ENCODE measurements at regions not wholly inside any gene's neighbourhood (a gene's known extent, or its start where the extent isn't known, plus 50 kb on each side); places are given as distances from the start of the nearest gene placed in this dataset.

- no peaks in the 10 kb centered on the region for H3K27me3 ChIP-seq
- no peaks in the 10 kb centered on the region for H3K36me3 ChIP-seq
- H3K4me3 ChIP-seq, result no peak overlapping the region
- no peaks in the 10 kb centered on the region for H3K9me3 ChIP-seq
- no peak for DNase-seq
Observed at GRCh38 chr7:156004265-156005201, 192.3 kb upstream of the SHH start.

GRCh38 chr7:156003220-156004162 is 191.2 kb upstream of the SHH start:
- H3K36me3 ChIP-seq, result no peaks in the 10 kb centered on the region
- H3K4me3 ChIP-seq, result no peak overlapping the region
- DNase-seq, result no peak
- no peaks in the 10 kb centered on the region for H3K27me3 ChIP-seq
- no peaks in the 10 kb centered on the region for H3K9me3 ChIP-seq

DNA sequence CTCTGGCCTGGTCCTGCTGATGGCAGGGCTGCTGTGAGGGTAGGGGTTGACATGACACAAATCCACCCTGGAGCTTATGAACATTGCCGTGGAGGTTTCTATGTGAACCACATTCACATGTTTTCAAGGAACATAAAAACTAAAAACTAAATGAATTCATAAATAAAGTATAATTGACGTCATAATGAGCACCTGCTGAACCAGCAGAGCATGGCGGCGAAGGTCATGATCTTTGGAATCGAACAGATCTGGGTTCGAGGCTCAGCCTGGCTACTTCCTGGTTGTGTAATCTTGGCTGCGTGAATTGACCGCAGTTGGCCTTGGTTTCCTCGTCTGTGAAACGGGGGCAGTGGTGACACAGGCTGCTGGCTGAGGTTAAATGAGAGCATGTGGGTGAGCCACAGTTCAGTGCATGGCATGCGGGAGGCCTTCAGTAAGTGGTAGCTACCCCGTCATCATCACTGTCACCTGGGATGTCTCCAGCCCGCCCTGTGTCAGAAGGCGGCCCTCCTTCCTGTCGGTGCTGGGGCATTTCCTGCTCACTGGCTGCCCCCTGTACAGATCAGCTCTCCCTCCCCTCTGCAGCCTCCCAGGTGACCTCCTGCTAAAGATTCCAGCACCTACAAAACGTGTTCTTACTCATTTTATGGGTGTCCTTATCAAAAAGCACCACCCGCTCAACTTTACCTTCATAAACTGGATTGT is 190.3 kb upstream of the SHH start:
- no peak for DNase-seq
- no peak overlapping the region for H3K4me3 ChIP-seq
- no peaks in the 10 kb centered on the region for H3K9me3 ChIP-seq
- no peaks in the 10 kb centered on the region for H3K27me3 ChIP-seq
- H3K36me3 ChIP-seq, result no peaks in the 10 kb centered on the region

DNA sequence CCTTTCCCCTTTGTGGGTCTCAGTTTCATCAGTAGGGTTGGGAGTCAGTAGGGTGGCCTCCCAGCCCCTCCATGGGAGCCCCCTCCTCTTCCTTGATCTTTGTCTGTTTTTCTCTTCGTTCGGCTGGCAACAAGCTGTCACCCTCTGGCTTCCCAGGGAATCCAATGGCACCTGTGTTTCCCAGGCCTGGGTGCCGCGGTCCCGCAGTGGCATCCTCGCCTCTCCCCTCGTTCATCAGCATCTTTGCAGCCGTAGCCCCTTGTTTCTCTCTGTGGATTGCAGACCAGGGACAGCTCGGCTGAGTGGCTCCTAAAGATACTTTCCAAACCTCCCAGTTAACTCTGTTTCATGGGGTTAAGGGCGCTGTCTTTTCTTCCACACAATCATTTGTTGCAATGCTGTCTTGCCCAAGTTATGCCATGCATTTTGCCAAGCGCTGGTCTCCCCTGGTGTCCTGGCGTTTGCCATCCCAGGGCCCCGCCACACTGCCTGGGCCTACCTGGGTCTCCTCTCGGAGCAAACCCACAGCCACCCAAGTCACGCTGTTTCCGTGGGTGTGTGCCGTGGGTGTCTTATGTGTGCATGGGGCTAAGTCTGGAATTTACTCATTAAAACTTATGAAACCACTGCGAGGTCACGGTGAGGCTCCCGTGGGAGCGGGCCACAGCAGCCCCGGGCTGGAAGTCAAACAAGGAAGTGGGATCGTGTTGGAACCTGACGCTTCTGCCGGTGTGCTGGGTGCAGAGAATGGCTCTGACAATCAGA is 189.4 kb upstream of the SHH start:
- Histone ChIP-seq H3K27me3 (no peaks in the 10 kb centered on the region), H3K36me3 (no peaks in the 10 kb centered on the region), H3K4me3 (no peak overlapping the region), H3K9me3 (no peaks in the 10 kb centered on the region)
- DNase-seq, result no peak

GRCh38 chr7:156000601-156001396 is 188.5 kb upstream of the SHH start:
- no peaks in the 10 kb centered on the region for H3K27me3 ChIP-seq
- H3K9me3 ChIP-seq, result no peaks in the 10 kb centered on the region
- no peak for DNase-seq
- H3K4me3 ChIP-seq, result no peak overlapping the region
- H3K36me3 ChIP-seq, result no peaks in the 10 kb centered on the region

GRCh38 chr7:155999631-156000489 is 187.6 kb upstream of the SHH start:
- Histone ChIP-seq H3K9me3 (no peaks in the 10 kb centered on the region), H3K36me3 (no peaks in the 10 kb centered on the region), H3K27me3 (no peaks in the 10 kb centered on the region), H3K4me3 (no peak overlapping the region)
- no peak for DNase-seq

DNA sequence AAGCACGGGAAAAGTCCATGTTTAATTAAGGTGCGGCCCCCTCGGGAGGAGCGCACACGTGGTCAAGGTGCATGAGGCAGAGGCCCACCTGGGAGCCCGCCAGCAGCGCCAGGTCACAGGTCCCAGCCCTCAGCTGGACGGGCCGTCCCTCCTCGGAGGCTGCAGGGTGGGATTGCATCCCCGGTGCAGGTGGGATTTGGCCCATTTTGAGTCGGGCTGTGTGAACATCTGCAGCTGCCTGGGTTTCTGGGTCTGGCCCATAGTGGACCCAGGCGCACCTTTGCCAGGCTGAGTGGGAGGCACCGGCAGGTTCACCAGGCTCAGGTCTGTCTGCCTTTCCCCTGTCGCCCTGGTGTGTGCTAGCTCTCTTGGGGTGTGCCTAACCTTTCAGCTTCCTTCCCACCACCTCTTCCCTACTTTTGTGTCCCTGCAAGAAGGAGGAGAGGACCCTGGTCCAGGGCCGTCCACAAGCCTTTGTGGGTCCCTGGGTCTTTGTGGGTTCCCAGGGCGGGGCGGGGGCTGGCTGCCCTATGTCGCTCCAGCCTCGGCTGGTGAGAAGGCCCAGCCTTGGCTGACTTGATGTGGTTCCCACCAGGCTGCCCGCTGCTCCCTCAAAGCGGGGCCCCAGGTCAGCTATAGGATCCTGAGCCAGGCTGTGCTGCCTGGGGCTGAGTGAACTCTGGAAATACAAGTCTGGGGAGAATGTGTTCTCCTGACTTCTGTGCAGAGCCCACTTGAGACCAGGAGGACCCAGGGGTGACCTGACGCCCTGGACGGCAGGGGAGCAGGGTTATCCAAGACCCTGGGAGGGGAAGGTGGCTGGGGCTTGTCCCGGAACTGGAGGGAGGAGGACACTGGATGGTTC is 186.7 kb upstream of the SHH start:
- H3K36me3 ChIP-seq, result no peaks in the 10 kb centered on the region
- no peaks in the 10 kb centered on the region for H3K27me3 ChIP-seq
- DNase-seq, result no peak
- no peak overlapping the region for H3K4me3 ChIP-seq
- H3K9me3 ChIP-seq, result no peaks in the 10 kb centered on the region

DNA sequence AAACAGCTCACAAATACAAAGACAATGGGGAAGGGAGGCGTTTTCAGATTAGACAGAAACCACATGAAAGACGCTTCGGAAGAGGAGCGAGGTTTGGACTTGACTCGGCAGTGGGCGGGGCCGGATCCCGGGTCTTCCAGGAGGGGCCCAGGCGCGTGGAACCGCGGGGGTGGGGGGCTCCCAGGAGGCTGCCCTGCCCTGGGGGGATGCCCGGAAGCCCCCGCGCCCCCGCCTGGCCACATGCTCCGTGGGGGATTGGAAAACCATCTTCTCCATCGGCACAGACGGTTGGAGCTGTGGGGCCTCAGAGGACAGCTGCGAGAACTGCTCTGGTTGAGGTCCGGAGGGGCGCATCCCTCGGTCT is 186.0 kb upstream of the SHH start:
- Histone ChIP-seq H3K9me3 (no peaks in the 10 kb centered on the region), H3K27me3 (no peaks in the 10 kb centered on the region), H3K4me3 (no peak overlapping the region), H3K36me3 (no peaks in the 10 kb centered on the region)
- DNase-seq, result no peak

DNA sequence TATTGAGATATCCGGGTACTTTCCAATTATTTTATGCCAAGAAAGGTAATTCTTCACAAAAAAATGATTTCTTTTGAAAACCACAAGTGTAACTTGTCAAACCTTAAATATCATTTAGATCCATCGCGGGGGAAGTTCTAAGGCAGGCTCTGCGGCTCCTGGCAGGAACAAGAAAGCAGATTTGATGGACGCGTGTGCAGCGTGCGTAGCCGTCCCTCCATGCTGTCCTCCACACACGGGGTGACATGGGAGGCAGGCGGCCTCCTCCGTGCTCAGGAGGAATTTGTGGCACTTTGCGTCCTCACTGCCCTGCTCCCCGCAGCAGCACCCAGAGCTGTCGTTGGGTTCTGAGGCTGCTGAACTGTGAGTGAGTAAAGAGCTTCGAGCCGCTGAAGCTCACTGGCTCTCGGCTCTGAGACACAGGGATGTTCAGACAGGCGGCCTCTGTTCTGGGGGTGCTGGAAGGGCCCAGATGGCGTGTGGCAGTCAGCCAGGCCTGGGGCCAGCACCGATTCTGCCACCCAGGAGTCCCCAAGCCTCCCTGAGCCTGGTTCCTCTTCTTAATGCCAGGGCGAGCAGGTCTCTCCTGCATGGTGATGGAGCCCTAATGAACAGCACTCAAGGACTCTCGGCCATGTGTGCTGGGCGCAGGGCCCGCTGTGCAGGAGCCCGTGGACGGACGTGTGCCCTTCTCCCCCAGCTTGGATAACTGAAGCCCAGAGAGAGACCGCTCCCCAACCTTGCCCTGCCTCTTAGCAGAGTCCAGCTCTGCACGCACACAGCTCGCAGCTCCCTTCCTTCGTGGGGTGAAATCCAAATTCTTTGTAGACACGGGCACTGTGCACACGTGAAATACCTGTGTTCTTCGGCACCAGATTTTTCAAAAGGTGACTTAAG is 185.4 kb upstream of the SHH start:
- Histone ChIP-seq H3K9me3 (no peaks in the 10 kb centered on the region), H3K4me3 (no peak overlapping the region), H3K36me3 (no peaks in the 10 kb centered on the region), H3K27me3 (no peaks in the 10 kb centered on the region)
- DNase-seq, result no peak

- DNase-seq, result no peak
- Histone ChIP-seq H3K27me3 (no peaks in the 10 kb centered on the region), H3K9me3 (no peaks in the 10 kb centered on the region), H3K36me3 (no peaks in the 10 kb centered on the region), H3K4me3 (no peak overlapping the region)
Observed at GRCh38 chr7:155996718-155997280, 184.5 kb upstream of the SHH start.

- Histone ChIP-seq H3K9me3 (no peaks in the 10 kb centered on the region), H3K4me3 (no peak overlapping the region), H3K27me3 (no peaks in the 10 kb centered on the region), H3K36me3 (no peaks in the 10 kb centered on the region)
- no peak for DNase-seq
Observed at GRCh38 chr7:155995183-155995612, 182.9 kb upstream of the SHH start.

DNA sequence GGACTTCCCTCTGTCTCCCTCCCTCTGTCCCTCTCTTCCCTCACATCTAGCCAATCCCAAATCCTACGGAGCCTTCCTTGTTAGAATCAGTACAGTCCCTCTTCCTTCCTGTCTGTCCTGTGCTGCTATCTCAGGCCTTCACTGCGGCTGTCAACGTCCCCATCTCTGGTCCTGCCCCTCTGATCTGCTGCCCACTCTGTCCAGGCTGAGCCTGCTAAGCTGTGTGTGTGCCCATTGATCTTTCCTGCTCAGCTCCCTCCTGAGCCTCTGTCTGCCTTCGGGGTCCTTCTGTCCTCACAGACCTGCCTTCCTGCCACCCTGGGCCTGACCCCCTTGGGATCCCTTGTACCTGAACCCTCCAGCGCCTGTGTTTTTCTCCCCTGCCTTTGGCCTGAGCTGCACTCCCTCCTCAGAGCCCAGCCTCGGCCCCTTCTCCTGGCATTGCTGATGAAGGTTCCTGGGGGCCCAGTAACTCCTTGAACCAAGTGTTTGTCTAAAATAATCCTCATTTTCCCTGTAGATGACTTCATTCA is 182.1 kb upstream of the SHH start:
- no peak for DNase-seq
- Histone ChIP-seq H3K4me3 (no peak overlapping the region), H3K27me3 (no peaks in the 10 kb centered on the region), H3K36me3 (no peaks in the 10 kb centered on the region), H3K9me3 (no peaks in the 10 kb centered on the region)
